B cell (primary cell): ENCODE measurements at regions not wholly inside any gene's neighbourhood (a gene's known extent, or its start where the extent isn't known, plus 50 kb on each side); places are given as distances from the start of the nearest gene placed in this dataset.

ENCODE experiments used
- ATAC-seq: fragments of 200-7000 bp; cut with Tn5 transposase; one replicate; pipeline ENCODE4 v1.10.0; 2021; ENCODE audit warnings: low read depth, mild to moderate bottlenecking, moderate number of reproducible peaks, moderate library complexity
- CTCF ChIA-PET: fragments of 350-600 bp; sonication (Branson Sonifier 250); formaldehyde crosslinking; loops from one replicate; lab custom pipeline; 2021; ENCODE audit warnings: antibody characterized with exemption, inconsistent platforms; lab: Charles Lee
- POLR2A ChIA-PET: fragments of 350-600 bp; sonication (Branson Sonifier 250); formaldehyde crosslinking; loops from one replicate; lab custom pipeline; 2021; ENCODE audit warnings: antibody characterized with exemption; lab: Charles Lee
- DNase-seq: peaks from one replicate; pipeline ENCODE4 v3.0.0; 2013
- H2AFZ ChIP-seq: 2 replicates; pipeline ENCODE4 v1.6.1; 2012; ENCODE audit warnings: mild to moderate bottlenecking, low read depth, low read length; ENCODE audit not compliant: insufficient read depth, poor library complexity, severe bottlenecking
- H3K27ac ChIP-seq, 2 donors: 1 replicate in 1 of 2; 2 replicates in 1 of 2; pipeline ENCODE4 v1.5.1; 2012 to 2013; ENCODE audit warnings: low read length in 2 of 2, mild to moderate bottlenecking in 2 of 2, moderate library complexity in 1 of 2
- H3K27me3 ChIP-seq, 4 experiments: fragments of 200-600 bp in 1 of 4; sonication (generic) in 1 of 4; replicated peaks in 1 of 4; 1 replicate in 2 of 4; 2 replicates in 2 of 4; pipeline versions ENCODE4 v1.6.1 to v1.7.0; 2013 to 2016; ENCODE audit warnings: low read length in 3 of 4, mild to moderate bottlenecking in 2 of 4, mixed read lengths in 1 of 4, moderate library complexity in 1 of 4; ENCODE audit not compliant: insufficient read depth in 4 of 4, control insufficient read depth in 3 of 4; ENCODE audit errors: control extremely low read depth in 1 of 4
- H3K36me3 ChIP-seq, 2 experiments: replicated peaks in 1 of 2; 1 replicate in 1 of 2; 2 replicates in 1 of 2; pipeline versions ENCODE4 v1.6.1 to v1.7.1; 2013; ENCODE audit warnings: low read length in 1 of 2; ENCODE audit not compliant: insufficient read depth in 2 of 2, control insufficient read depth in 1 of 2; ENCODE audit errors: control extremely low read depth in 1 of 2, extremely low read depth in 1 of 2
- H3K4me1 ChIP-seq, 2 donors: fragments of 200-600 bp in 1 of 2; sonication (generic) in 1 of 2; 1 replicate in 1 of 2; 2 replicates in 1 of 2; pipeline versions ENCODE4 v1.5.1 to v1.6.1; 2013 to 2017; ENCODE audit warnings: low read length in 2 of 2; ENCODE audit not compliant: control insufficient read depth in 2 of 2, insufficient read depth in 2 of 2
- H3K4me2 ChIP-seq: replicated peaks from 2 replicates; pipeline ENCODE3; 2012; ENCODE audit warnings: mild to moderate bottlenecking, low read depth, low read length; ENCODE audit not compliant: poor library complexity, severe bottlenecking
- H3K4me3 ChIP-seq, 5 experiments: fragments of 200-600 bp in 1 of 5; sonication (generic) in 1 of 5; 1 replicate in 3 of 5; 2 replicates in 2 of 5; pipeline versions ENCODE4 v1.5.1 to v1.7.0; 2011 to 2016; ENCODE audit warnings: low read length in 4 of 5, mild to moderate bottlenecking in 4 of 5, low read depth in 2 of 5, control low read depth in 1 of 5, moderate library complexity in 1 of 5; ENCODE audit not compliant: insufficient read depth in 1 of 5; ENCODE audit errors: control extremely low read depth in 1 of 5, extremely low read depth in 1 of 5
- H3K79me2 ChIP-seq: fragments of 200-600 bp; sonication (generic); one replicate; pipeline ENCODE4 v1.6.0; 2016; ENCODE audit warnings: low read length; ENCODE audit not compliant: control insufficient read depth, insufficient read depth
- H3K9ac ChIP-seq: fragments of 200-600 bp; sonication (generic); 2 replicates; pipeline ENCODE4 v1.6.1; 2017; ENCODE audit warnings: mild to moderate bottlenecking, low read length, moderate library complexity
- H3K9me3 ChIP-seq, 3 donors: one replicate each; pipeline versions ENCODE4 v1.6.1 to v1.7.1; 2013; ENCODE audit warnings: low read length in 2 of 3; ENCODE audit not compliant: control insufficient read depth in 2 of 3, insufficient read depth in 1 of 3; ENCODE audit errors: control extremely low read depth in 1 of 3
- H4K20me1 ChIP-seq: 2 replicates; pipeline ENCODE4 v1.6.0; 2012; ENCODE audit warnings: mild to moderate bottlenecking, low read length; ENCODE audit not compliant: insufficient read depth, control insufficient read depth, poor library complexity, severe bottlenecking
- H3K27ac Mint-ChIP-seq: one replicate; pipeline ENCODE4 v1.8.0; 2021; ENCODE audit warnings: mixed read lengths
- H3K27me3 Mint-ChIP-seq: one replicate; pipeline ENCODE4 v1.8.0; 2021; ENCODE audit warnings: mixed read lengths
- H3K4me1 Mint-ChIP-seq: one replicate; pipeline ENCODE4 v1.8.0; 2021; ENCODE audit warnings: mixed read lengths
- H3K4me3 Mint-ChIP-seq: one replicate; pipeline ENCODE4 v1.8.0; 2021; ENCODE audit warnings: mixed read lengths
- H3K9me3 Mint-ChIP-seq: one replicate; pipeline ENCODE4 v1.8.0; 2022; ENCODE audit warnings: mixed read lengths; ENCODE audit not compliant: insufficient read depth
- EZH2 ChIP-seq: IDR thresholded peaks from 2 replicates; pipeline ENCODE4 v1.6.1; 2012; ENCODE audit warnings: borderline replicate concordance, low read depth, mild to moderate bottlenecking, moderate library complexity, low read length; ENCODE audit not compliant: insufficient read depth, poor library complexity, severe bottlenecking
- WGBS: methylation state at CpG from one replicate; pipeline ENCODE4 v1.1.5; 2013; ENCODE audit warnings: missing lambda C conversion rate; ENCODE audit not compliant: insufficient coverage; 5-methylcytosine and 5-hydroxymethylcytosine counted together
- intact Hi-C: fragments of 100-400 bp; cut with micrococcal nuclease; formaldehyde crosslinking; loops from one replicate; pipeline ENCODE4 v1.10.0; 2022
- TF ChIP-seq, protein P1 (sequence below): fragments of 200-600 bp; IDR thresholded peaks from one replicate; pipeline ENCODE4 v1.8.0; 2022; ENCODE audit warnings: antibody characterized with exemption, mild to moderate bottlenecking

DNA sequence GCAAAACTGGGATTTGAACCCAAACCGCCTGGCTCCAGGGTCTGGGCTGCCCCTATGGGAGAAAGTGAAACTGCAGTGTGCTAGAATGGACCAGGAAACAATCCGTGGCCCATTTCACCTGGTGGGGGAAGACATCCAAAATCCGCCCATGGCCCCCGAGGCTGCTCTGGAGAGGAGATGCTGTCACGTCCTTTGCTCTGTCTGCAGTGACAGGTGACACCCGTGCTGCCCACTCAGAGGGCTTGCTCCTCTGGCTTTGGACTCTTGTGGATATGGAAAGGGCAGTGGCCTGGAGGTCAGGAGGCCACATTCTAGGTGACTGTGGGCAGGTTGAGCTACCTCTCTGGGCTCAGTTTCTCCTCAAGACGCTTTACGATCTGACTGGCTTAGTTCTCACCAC is 151.2 kb upstream of the GPR26 start:
- DNase-seq, result no peak
- no peak overlapping the region for H3K27ac ChIP-seq
- no peak overlapping the region for H3K4me2 ChIP-seq
- no peaks in the 10 kb centered on the region for H3K9me3 Mint-ChIP-seq
- intact Hi-C loops, result no loop called here
- 89% methylated on average over 8 of the region's 8 CpGs for WGBS
- H3K27me3 ChIP-seq, result peaks cover 0 to 4% (median 0%) of the 10 kb centered on the region in 4 experiments
- POLR2A ChIA-PET, result no interaction called here
- no peaks in the 10 kb centered on the region for H3K4me1 ChIP-seq
- no peak overlapping the region for H3K4me3 Mint-ChIP-seq
- H4K20me1 ChIP-seq, result no peaks in the 10 kb centered on the region
- no peak overlapping the region for H2AFZ ChIP-seq
- CTCF ChIA-PET, result no interaction called here
- no peaks in the 10 kb centered on the region for H3K4me1 Mint-ChIP-seq
- no peaks in the 10 kb centered on the region for H3K9me3 ChIP-seq
- H3K27me3 Mint-ChIP-seq, result peaks cover 8% of the 10 kb centered on the region
- no peak overlapping the region for H3K4me3 ChIP-seq
- no peaks in the 10 kb centered on the region for H3K36me3 ChIP-seq
- no peak overlapping the region for H3K9ac ChIP-seq
- TF ChIP-seq, protein P1, sequence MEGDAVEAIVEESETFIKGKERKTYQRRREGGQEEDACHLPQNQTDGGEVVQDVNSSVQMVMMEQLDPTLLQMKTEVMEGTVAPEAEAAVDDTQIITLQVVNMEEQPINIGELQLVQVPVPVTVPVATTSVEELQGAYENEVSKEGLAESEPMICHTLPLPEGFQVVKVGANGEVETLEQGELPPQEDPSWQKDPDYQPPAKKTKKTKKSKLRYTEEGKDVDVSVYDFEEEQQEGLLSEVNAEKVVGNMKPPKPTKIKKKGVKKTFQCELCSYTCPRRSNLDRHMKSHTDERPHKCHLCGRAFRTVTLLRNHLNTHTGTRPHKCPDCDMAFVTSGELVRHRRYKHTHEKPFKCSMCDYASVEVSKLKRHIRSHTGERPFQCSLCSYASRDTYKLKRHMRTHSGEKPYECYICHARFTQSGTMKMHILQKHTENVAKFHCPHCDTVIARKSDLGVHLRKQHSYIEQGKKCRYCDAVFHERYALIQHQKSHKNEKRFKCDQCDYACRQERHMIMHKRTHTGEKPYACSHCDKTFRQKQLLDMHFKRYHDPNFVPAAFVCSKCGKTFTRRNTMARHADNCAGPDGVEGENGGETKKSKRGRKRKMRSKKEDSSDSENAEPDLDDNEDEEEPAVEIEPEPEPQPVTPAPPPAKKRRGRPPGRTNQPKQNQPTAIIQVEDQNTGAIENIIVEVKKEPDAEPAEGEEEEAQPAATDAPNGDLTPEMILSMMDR, result no peak
- TF ChIP-seq EZH2, result no peak
- H3K27ac Mint-ChIP-seq, result no peak overlapping the region
- no peaks in the 10 kb centered on the region for H3K79me2 ChIP-seq
- no peak for ATAC-seq

DNA sequence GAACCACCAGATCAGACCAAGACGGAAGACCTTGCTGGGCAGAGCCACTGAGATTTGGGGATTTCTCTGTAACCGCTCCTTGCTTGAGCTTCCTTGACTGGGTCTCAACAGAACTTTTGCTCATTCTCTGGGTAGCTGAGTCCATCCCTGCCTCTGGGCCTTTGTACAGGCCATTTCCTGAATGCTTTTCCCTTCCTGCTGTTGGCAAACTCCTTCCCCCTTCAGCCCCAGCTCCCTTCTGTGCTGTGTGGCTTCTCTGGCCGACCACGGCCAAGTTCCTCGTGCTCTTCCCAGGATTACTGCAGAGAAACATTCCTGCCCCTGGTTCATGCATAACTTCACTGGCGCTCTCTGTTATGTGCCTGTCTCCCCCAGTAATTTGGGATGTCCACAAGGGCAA is 150.5 kb upstream of the GPR26 start:
- CTCF ChIA-PET, result no interaction called here
- Histone ChIP-seq H3K4me2 (no peak overlapping the region), H3K9me3 (no peaks in the 10 kb centered on the region), H3K9ac (no peak overlapping the region), H3K4me1 (no peaks in the 10 kb centered on the region), H2AFZ (no peak overlapping the region), H3K4me3 (no peak overlapping the region), H3K27me3 (peaks cover 0 to 4% (median 0%) of the 10 kb centered on the region in 4 experiments), H3K36me3 (no peaks in the 10 kb centered on the region), H3K79me2 (no peaks in the 10 kb centered on the region), H3K27ac (no peak overlapping the region), H4K20me1 (no peaks in the 10 kb centered on the region)
- 82% methylated on average over 6 of the region's 6 CpGs for WGBS
- intact Hi-C loops, result no loop called here
- no peak for ATAC-seq
- H3K4me3 Mint-ChIP-seq, result no peak overlapping the region
- H3K27ac Mint-ChIP-seq, result no peak overlapping the region
- POLR2A ChIA-PET, result no interaction called here
- TF ChIP-seq, protein P1, result no peak
- TF ChIP-seq EZH2, result no peak
- H3K27me3 Mint-ChIP-seq, result peaks cover 8% of the 10 kb centered on the region
- no peak for DNase-seq
- no peaks in the 10 kb centered on the region for H3K9me3 Mint-ChIP-seq
- H3K4me1 Mint-ChIP-seq, result no peaks in the 10 kb centered on the region
